Gastroesophageal sphincter (tissue), 4 donors: ENCODE measurements at regions not wholly inside any gene's neighbourhood (a gene's known extent, or its start where the extent isn't known, plus 50 kb on each side); places are given as distances from the start of the nearest gene placed in this dataset.

Experiments
- ATAC-seq: fragments of 150-250 bp; one replicate; pipeline ENCODE4 v1.9.1; 2016; ENCODE audit warnings: mild to moderate bottlenecking, moderate library complexity
- H3K27ac ChIP-seq, 4 donors: fragments of 200-600 bp; sonication (generic) in 3 of 4; 1 replicate in 3 of 4; 2 replicates in 1 of 4; pipeline ENCODE4 v1.5.1; 2016 to 2019
- H3K27me3 ChIP-seq: fragments of 200-600 bp; sonication (generic); one replicate; pipeline ENCODE4 v1.5.1; 2019
- H3K36me3 ChIP-seq, 2 donors: fragments of 200-600 bp; sonication (generic); one replicate each; pipeline ENCODE4 v1.5.1; 2019; ENCODE audit warnings: control low read depth in 1 of 2
- H3K4me1 ChIP-seq, 3 donors: fragments of 200-600 bp; sonication (generic); 1 replicate in 2 of 3; 2 replicates in 1 of 3; pipeline ENCODE4 v1.5.1; 2016 to 2019; ENCODE audit warnings: control low read depth in 2 of 3
- H3K4me3 ChIP-seq, 2 donors: fragments of 200-600 bp; sonication (generic); one replicate each; pipeline ENCODE4 v1.5.1; 2019; ENCODE audit warnings: mild to moderate bottlenecking in 1 of 2, moderate library complexity in 1 of 2
- H3K9me3 ChIP-seq, 3 donors: fragments of 200-600 bp; sonication (generic); one replicate each; pipeline ENCODE4 v1.5.1; 2017 to 2019; ENCODE audit warnings: control low read depth in 2 of 3
- EP300 ChIP-seq: sonication (generic); formaldehyde crosslinking; IDR thresholded peaks from one replicate; pipeline ENCODE4 v1.6.1; 2017; ENCODE audit warnings: antibody characterized with exemption, mild to moderate bottlenecking
- POLR2A ChIP-seq, 2 donors: fragments of 450-650 bp; IDR thresholded peaks; one replicate each; pipeline ENCODE4 v1.6.1; 2017; ENCODE audit warnings: antibody characterized with exemption in 2 of 2, mild to moderate bottlenecking in 2 of 2, moderate library complexity in 1 of 2
- POLR2AphosphoS5 ChIP-seq: sonication (generic); formaldehyde crosslinking; IDR thresholded peaks from one replicate; pipeline ENCODE4 v1.6.1; 2017; ENCODE audit warnings: antibody characterized with exemption
- WGBS, 2 donors: methylation state at CpG; one replicate each; pipeline ENCODE4 v1.1.5; 2018; ENCODE audit warnings: low coverage in 1 of 2; 5-methylcytosine and 5-hydroxymethylcytosine counted together
- TF ChIP-seq, protein P1 (sequence below), 4 experiments: fragments of 200-600 bp in 2 of 4; fragments of 450-650 bp in 2 of 4; sonication (generic) in 1 of 4; IDR thresholded peaks; one replicate each; pipeline ENCODE4 v1.5.1; 2017 to 2019; ENCODE audit warnings: antibody characterized with exemption in 4 of 4, mild to moderate bottlenecking in 2 of 4, moderate library complexity in 2 of 4

DNA sequence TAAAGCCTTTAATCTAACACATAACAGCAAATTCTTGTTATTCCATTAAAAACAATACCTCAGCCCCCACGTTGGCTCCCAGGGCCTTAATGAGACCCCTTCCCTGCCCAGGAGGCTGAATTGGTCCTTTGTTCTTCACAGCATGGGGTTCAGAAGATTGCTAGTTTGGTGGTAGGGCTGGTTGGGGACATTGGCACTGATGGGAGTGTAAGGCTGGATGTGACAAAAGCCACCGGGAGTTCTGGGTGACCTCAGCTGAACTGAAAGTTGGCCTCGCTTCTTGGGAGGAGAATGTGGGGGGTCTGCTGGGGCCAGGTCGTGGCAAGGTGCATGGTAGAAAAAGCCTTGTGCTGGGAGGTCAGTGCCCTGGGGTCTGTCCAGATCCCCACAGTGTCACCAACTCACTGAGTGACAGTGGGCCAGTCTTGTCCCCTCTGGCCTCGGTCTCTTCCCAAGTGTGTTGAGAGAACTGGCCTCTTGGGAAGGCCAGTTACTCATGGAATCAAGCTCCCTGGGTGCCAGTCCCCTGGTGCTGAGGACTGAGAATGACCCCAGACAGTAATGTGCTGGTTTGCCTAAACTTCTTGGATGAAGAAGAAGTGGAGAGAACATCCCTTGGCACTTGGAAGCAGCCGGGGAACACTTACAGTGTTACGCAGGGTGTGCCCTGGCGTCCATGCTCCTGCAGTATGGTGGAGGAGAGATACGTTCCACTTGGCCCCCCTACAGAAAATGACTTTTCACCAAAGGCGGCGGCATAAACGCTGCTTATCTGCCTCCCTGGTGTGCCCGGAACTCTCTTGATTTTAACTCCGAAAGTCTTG, 283.7 kb upstream of the RTL1 start:
- Histone ChIP-seq H3K36me3 (no peaks in the 10 kb centered on the region), H3K4me1 (no peaks in the 10 kb centered on the region), H3K27me3 (peaks cover 17% of the 10 kb centered on the region), H3K9me3 (peaks cover 0 to 6% (median 0%) of the 10 kb centered on the region in 3 donors), H3K4me3 (no peak overlapping the region), H3K27ac (no peak overlapping the region)
- ATAC-seq, result no peak
- no peak for TF ChIP-seq POLR2A (IDR thresholded peaks at IDR 0.05)
- TF ChIP-seq, protein P1, sequence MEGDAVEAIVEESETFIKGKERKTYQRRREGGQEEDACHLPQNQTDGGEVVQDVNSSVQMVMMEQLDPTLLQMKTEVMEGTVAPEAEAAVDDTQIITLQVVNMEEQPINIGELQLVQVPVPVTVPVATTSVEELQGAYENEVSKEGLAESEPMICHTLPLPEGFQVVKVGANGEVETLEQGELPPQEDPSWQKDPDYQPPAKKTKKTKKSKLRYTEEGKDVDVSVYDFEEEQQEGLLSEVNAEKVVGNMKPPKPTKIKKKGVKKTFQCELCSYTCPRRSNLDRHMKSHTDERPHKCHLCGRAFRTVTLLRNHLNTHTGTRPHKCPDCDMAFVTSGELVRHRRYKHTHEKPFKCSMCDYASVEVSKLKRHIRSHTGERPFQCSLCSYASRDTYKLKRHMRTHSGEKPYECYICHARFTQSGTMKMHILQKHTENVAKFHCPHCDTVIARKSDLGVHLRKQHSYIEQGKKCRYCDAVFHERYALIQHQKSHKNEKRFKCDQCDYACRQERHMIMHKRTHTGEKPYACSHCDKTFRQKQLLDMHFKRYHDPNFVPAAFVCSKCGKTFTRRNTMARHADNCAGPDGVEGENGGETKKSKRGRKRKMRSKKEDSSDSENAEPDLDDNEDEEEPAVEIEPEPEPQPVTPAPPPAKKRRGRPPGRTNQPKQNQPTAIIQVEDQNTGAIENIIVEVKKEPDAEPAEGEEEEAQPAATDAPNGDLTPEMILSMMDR (IDR thresholded peaks at IDR 0.05), result no peak
- no peak for TF ChIP-seq POLR2AphosphoS5
- TF ChIP-seq EP300, result no peak
- WGBS, 2 donors, result 53 to 71% methylated on average over 2 to 11 of the region's 14 CpGs

DNA sequence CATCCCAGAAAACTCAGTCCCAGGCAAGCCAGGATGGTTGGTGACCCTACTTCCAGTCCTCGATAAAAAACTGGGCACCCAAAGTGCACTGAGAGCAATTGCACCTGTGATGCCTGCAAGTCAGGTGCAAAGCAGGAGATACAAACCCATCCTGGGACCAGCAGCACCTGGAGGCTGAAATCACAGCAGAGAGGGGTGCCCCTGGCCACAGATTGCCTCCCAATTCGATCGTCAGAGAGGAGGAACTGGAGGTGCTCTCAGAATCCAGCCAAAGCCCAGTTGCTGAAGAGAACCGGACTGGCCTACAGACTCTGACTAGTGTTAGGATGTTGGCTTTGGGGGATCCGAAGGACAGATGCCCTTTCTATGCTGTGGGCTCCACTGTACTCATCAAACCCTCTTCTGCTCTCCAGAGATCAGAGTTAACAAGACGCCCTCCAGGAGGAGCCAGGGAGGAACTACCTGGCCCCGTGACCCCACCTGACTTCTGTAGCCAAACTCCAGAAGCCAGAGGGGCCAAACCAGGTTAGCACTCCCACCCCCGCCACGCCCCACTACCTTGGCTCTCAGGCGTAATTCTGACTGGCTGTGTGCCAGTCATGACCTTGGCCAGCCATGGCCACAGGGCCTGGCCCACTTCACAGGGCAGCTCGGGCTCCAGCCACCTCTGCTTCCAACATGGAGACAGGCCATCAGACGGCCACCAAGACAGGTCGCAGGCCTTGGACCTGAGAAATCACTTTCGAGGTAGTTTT, 284.5 kb upstream of the RTL1 start:
- TF ChIP-seq EP300 (no peak), POLR2A (IDR thresholded peaks at IDR 0.05) (no peak), POLR2AphosphoS5 (no peak)
- TF ChIP-seq, protein P1 (IDR thresholded peaks at IDR 0.05), result no peak
- Histone ChIP-seq H3K9me3 (no peaks in the 10 kb centered on the region), H3K36me3 (no peaks in the 10 kb centered on the region), H3K4me1 (no peaks in the 10 kb centered on the region), H3K4me3 (no peak overlapping the region), H3K27ac (no peak overlapping the region), H3K27me3 (peaks cover 9% of the 10 kb centered on the region)
- ATAC-seq, result no peak
- no CpG with 5 or more reads among the region's 14 CpGs for WGBS, 2 donors

DNA sequence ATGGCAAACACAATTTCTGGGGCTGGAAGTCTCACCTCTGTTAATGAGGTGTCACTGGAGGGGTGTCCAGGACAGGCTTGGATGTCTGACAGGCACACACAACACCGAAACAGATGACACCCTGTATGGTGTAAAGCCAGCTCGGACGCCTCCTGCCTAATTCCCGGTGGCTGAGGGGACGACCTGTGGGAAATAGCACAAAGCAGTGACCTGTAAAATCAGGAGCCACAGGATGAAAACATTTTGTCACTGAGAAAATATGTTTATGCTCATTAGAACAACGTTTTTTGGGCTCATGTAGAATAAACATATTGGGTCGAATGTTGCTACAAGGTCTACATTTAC, 285.0 kb upstream of the RTL1 start:
- peaks cover 4% of the 10 kb centered on the region for H3K27me3 ChIP-seq
- WGBS, 2 donors, result 77% methylated on average over 6 of the region's 7 CpGs; no CpG with 5 or more reads in 1 of the 2 donors
- H3K4me1 ChIP-seq, result no peaks in the 10 kb centered on the region
- no peaks in the 10 kb centered on the region for H3K9me3 ChIP-seq
- H3K27ac ChIP-seq, result no peak overlapping the region
- no peak for ATAC-seq
- TF ChIP-seq, protein P1 (IDR thresholded peaks at IDR 0.05), result no peak
- no peak for TF ChIP-seq POLR2A (IDR thresholded peaks at IDR 0.05)
- TF ChIP-seq POLR2AphosphoS5, result no peak
- H3K4me3 ChIP-seq, result no peak overlapping the region
- no peaks in the 10 kb centered on the region for H3K36me3 ChIP-seq

DNA sequence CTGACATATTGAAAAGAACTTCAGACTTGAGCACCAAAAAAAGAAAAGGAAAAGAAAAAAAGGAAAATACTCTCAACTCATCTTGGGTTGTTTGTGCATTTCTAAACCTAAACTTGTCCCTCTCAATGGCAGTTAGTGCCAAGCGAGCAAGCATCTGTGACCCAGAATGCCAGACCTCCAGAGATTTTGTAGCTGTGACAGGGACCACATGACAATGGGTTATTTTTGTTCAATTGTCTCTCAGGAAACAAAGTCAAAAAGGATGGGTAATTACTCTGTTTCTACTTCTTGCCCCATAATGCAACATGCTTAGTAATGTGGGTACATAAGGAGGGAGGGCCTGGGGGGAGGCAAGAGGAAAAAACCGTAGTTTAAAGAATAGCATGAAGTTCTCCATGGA, 285.7 kb upstream of the RTL1 start:
- WGBS, 2 donors, result 64 to 72% methylated on average over 2 of the region's 2 CpGs
- Histone ChIP-seq H3K4me3 (no peak overlapping the region), H3K9me3 (no peaks in the 10 kb centered on the region), H3K27me3 (no peaks in the 10 kb centered on the region), H3K36me3 (no peaks in the 10 kb centered on the region), H3K27ac (no peak overlapping the region), H3K4me1 (no peaks in the 10 kb centered on the region)
- TF ChIP-seq, protein P1 (IDR thresholded peaks at IDR 0.05), result no peak
- TF ChIP-seq POLR2AphosphoS5 (no peak), POLR2A (IDR thresholded peaks at IDR 0.05) (no peak), EP300 (no peak)
- no peak for ATAC-seq
